GM21360 (cell line): ENCODE measurements at regions not wholly inside any gene's neighbourhood (a gene's known extent, or its start where the extent isn't known, plus 50 kb on each side); places are given as distances from the start of the nearest gene placed in this dataset.

Source experiments
- ATAC-seq: cut with Tn5 transposase; IDR thresholded peaks from one replicate; pipeline ENCODE4 v1.9.1; 2021; ENCODE audit warnings: mild to moderate bottlenecking, moderate library complexity; ENCODE audit not compliant: unreplicated experiment

DNA sequence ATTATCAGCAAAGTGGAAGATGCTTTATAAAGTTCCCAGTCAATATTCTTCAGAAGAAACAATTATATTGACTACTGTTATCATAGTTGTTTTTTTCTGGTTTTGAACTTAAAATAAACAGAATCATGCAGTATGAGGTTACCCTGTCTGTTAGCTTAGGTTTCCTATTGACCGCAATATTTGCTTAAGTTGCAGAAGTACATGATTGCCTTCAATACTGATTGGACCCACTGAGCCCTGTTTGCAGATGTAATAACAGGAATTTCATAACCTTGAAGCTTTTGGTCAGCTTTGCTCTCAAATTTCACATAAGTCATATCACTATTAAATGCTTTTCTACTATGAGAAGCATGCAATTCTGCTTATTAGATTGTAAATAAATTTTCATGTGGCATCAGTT lies 229.1 kb upstream of the FSTL5 start:
- ATAC-seq, result no peak

DNA sequence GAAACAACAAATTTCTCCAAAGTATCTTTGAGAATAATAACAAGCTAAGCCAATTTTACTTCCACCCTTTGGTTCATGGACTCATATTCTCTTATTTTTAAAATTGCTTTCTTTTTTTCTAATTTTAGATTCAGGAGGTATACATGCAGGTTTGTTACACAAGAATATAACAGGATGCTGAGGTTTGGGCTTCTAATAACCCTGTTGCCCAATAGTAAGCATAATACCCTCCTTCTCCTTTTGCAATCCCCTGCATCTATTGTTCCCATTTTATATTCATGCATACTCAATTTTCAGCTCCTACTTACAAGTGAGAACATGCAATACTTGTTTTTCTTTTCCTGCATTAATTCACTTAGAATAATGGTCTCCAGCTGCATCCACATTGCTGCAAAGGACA lies 202.3 kb upstream of the FSTL5 start:
- no peak for ATAC-seq

DNA sequence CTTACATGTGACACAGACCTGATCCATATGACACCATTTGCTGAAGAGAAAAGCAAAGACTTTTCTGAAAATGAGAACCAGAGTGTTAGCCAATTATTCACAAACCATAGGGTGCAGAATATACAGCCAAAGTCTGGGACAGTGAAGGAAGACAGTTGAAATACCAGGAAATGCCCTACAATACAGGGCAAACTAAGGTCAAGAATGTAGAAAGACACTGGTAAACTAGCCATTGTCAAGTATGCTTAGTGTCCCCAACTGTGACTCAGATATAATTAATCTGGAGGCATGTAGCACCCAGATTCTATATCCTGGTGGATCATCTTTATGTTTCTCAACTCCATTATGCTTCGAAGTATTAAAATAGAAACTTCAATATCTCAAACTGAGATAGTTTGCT lies 200.9 kb upstream of the FSTL5 start:
- ATAC-seq, result no peak

DNA sequence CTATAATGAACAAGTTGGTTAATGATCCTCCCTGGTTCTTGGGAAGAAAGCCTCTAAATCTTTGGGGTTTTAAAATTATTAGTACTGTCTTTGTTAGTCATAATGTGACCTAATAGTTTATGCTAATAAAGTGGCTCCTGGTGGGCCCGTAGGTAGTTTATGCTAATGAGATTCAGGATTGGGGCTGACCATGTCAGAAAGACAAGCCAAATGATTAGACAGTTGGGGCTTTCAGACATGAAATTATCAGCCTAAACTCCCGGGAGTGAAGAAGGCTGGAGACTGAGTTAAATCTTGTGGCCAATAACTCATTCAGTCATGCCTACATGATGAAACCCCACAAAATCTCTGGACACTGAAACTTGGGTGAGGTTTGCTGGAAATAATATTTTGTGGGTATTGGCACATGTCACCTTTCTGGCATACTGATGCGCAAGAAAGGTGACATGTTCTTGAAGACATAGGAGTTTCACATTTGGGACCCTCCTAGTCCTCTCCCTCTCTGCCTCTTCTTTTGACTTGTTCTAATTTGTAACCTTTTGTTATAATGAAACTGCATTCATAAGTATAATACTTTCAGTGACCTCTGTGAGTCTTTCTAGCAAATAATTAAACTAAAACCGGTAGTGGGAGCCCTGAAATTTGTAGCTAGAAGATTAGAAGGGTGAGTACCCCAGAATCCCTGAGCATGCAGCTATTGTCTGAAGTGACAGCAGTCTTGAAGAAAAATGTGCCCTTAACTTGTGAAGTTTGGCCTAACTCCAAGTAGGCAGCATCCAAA lies 196.8 kb upstream of the FSTL5 start:
- ATAC-seq, result no peak

DNA sequence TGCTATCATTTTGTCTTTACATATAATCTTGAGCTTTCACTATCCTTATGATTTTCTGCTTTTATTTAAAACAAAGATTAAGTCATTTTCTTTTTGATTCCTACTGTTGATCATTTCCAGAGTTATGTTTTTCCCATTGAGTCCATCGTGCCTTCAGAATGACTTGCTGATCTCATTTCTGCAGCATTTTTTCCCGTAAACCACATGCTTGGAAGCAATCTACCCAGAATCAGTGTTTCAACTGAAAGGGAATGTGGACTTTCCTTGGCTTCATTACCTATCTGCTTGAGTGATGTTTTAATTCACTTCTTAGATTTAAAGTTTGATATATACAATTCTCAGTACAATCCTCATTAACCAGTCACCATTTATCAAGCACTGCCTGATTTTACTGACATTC lies 192.4 kb upstream of the FSTL5 start:
- no peak for ATAC-seq

DNA sequence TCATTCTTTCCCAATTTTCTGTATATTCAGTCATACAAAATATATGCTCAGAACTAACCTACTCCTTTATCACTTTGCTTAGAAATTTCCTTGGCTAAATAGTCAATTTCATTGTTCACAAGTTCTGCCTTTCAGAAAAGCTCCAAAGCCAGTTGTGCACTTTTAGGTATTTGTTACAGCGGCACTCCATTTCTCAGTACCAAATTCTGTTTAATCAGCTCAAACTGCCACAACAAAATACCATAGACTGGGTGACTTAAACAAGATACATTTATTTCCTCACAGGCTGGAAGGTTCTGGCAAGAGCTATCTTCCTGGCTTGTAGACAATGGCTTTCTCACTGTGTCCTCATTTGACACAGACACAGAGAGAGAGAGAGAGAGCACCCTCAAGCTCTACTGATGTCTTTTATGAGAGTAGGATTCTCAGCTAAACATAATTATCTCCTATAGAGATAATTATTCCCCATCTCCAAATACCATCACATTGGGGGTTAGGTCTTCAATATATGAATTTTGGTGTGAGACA lies 188.8 kb upstream of the FSTL5 start:
- ATAC-seq, result no peak

DNA sequence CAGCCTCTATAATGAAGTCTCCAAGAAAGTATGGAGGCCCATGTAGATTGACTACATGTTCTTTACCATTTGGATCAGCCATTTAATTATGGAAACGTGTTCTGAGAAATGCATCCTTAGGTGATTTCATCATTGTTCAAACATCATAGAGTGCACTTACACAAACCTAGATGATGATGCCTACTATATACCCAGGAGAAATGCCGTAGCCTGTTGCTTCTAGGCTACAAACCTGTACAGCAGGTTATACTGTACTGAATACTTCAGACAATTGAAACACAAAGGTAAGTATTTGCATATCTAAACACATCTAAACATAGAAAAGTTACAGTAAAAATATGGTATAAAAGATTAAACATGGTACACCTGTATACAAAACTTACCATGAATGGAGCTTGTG lies 186.5 kb upstream of the FSTL5 start:
- no peak for ATAC-seq

DNA sequence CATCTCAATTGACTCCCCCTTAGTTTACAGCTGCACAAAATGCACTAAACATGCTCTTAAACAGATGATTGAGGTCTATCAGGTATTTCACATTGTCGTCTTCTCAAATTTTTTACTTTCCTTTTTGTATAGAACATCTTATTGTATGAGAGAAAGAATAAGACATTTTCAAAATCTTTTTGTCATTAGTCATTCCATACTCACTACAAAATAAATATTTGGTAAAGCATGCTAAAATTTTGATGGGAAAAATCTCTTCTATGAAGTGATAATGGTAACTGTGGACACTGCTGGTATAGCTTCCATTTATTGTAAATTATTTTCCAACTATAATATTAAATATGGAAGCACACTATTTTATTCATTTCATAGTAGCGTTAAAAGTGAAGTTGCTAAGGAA lies 185.6 kb upstream of the FSTL5 start:
- no peak for ATAC-seq

DNA sequence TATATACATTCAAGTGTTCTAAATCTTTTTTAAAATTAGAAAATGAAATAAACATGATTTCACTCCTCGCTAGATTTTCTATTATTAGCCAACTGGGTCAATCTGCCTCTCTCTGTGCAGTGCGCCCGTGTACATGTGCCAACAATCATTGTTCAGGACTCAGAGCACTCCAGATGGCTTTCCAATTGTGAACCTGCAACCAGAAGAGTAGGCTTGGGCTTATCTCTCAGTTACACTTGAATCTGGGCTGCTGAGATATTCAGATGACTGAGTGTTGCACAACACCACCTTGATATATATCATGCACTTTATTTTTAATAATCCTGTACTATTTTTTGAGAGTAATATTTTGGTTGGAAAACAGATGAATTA lies 184.0 kb upstream of the FSTL5 start:
- ATAC-seq, result no peak

DNA sequence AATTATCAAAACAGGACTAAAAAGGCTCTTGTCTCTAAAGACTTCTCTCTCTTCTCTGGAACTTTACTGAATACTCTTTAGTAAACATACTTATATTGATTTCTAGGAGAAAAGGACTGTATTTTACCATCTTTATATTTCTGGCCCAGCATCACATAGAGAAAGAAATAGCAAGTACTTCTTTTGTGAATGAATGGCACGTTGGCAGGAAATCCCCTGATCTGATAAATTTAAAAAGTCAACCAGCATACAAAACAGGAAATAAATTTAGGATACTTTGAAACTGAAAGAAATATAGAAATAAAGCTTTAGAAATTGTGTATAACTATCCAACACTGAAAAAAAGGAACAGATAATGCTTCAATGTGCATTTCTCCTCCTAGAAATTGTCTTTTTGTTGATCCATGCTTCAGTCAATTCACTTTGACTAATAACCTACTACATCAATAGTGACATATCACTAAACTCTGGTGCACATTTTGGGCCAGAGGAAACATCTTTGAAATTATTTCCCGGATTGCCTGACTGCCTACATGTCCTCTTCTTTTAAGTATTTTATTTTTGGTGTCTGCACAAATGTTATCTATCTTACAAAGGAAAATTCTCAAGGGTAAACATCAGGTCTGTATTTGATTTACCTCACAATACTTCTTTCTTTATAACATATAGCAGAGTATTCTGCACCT lies 183.5 kb upstream of the FSTL5 start:
- no peak for ATAC-seq

DNA sequence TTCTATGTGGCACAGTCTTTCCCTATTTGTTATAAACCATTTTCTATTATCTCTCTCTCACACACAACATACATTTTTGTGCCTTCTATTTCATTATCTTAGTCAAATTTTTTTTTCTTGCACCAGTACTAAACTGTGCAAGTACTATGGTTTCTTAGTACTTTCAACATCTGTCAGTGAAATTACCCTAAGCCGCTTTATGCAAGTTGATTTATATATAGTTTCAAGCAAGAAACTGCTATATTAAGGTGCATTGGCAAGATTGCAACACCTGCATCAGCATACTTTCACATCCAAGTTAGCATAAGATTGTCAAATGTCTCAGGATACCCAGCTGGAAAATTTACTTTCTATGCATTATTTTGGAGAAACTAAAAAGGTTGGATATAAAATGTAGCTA lies 180.2 kb upstream of the FSTL5 start:
- ATAC-seq, result no peak

DNA sequence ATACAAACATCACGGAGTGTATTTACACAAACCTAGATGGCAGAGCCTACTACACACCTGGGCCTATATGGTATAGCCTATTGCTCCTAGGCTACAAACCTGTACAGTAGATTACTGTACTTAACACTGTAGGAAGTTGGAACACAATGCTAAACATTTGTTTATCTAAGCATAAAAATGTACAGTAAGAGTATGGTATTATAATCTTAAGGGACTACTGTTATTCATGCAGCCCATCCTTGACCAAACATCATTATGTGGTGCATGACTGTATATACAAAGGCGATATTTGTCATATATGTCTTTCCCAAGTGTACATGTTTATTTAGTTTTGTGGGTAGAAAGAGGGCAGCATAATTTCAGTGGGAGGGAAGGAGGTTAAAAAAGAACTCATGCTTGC lies 177.7 kb upstream of the FSTL5 start:
- no peak for ATAC-seq

DNA sequence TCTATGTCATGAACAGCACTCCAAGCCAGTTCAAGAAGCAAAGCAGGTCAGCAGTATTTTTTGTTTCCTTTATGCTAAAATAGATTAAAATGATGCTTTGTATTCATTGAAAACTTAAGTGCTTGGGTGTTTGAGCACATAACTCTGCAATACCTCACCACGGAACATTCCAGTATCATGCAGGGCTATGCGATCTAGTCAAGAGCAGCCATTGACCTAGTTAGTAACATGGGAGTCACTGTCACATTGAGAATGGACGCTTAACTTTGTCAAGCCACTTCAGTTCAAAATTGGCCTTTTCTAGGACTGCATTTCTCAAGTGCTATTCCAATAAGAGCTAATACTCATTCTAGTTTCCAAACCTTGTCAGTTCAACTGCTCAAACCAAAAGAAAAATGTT lies 160.1 kb upstream of the FSTL5 start:
- no peak for ATAC-seq

DNA sequence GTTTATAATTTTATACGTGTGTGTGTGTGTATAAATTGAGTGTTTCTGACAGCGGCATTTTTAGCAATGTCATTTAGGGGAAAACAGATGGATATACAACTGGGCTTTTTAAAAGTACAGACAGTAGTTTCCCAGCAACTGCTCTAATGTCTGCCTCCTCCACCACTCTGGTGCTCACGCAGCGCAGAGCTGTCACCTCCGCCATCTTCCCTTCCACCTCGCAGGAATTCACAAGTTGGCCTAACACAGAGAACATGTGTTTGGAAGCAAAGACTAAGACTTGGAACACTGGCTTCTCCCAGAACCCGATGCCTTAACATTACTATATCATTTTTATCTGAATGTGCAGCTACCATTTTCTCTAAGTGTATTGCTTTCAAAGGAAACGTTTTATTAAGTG lies 158.3 kb upstream of the FSTL5 start:
- no peak for ATAC-seq

DNA sequence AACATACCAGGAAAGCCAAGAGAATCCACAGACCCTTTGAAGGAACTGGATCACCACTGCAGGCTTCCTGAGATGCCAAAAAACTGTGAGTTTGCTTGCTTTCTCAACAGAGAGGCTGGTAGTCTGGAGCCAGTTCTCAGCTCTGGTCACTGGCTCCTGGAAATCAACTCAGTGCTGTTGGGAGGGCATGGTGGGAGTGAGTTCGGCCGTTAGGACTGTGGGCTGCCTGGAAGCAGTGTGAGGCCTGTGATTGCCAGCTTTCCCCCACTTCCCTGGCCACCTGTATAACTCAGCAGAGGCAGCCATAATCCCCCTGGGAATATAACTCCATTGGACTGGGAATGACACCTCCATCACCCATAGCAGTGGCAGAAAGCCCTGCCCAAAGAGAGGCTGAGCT lies 122.0 kb upstream of the FSTL5 start:
- no peak for ATAC-seq

DNA sequence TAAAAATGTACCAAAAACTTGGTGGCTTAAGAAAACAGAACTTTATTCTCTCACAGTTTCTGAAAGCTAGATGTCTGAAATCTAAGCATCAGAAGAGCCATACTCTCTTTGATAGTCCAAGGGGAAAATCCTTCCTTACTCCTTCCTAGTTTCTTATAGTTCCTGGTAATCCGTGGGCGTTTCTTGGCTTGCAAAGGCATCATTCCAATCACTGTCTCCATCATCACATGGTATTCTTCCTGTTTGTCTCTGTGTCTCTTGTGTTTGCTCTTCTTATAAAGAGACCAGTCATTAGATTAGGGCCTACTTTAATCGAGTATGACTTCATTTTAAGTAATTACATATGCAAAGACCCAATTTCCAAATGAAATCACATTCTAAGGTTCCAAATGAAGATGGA lies 118.9 kb upstream of the FSTL5 start:
- no peak for ATAC-seq

DNA sequence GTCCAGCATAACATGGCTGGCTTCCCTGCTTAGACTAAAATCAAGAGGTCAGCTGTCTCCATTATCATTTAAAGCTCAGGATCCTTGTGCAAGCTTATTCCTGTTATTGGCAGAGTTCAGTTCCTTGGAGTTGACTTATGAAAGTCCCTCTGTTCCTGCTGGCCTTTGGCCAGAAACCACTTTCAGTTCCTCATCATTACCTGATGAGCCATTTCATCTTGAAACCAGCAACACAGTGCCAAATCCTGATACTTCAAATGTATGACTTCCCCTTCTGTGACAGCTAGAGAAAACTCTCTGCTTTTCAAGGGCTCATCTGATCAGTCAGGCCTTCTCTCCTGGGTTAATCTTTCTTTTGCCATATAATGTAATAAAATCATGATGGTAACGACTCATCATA lies 110.6 kb upstream of the FSTL5 start:
- ATAC-seq, result peak; percentile 90

DNA sequence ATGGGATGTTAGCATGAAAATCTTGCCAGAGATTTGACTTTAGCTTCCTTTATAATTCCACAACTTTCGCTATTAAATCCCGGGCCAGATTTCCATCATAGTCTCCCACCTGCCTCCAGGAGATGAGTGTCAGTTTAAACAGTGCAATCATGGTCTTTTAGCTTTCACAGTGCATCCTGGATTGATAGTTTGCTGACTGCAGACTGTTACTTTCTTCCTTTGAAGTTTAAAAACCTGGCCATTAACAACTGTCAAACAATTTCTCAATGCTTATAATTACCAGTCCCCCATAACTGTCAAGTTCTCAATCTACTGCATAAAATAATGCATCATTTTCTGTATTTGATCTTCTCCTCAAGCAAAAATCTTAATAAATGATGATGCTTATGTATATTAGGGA lies 108.4 kb upstream of the FSTL5 start:
- no peak for ATAC-seq

DNA sequence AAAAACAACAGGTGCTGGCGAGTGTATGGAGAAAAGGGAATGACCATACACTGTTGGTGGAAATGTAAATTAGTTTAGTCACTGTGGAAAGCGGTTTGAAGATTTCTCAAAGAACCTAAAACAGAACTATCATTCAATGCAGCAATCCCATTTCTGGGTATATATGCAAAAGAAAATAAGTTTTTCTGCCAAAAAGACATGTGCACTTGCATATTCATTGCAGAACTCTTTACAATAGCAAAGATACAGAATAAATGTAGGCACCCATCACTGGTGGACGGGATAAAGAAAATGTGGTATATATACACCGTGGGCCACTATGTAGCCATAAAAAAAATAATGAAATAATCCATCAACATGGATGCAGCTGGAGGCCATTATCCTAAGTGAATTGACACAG lies 105.1 kb upstream of the FSTL5 start:
- no peak for ATAC-seq

DNA sequence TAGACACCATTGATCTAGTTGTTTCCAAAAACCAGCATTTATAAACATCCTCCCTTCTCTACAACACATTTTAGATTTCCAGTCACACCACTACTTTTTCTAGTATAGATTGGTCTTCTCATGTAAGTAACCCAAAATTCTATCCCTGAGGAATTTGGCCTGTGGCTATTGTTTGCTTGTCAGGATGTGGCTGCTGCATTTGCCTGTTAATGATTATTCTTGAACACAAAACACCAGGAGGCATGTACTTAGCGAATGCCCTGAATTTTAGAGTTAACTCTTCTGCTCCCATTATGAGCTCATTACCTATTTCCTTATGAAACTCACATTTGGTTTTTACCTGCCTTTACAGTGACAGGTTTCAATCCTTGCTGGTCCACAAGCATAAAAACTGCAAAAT lies 102.0 kb upstream of the FSTL5 start:
- no peak for ATAC-seq

DNA sequence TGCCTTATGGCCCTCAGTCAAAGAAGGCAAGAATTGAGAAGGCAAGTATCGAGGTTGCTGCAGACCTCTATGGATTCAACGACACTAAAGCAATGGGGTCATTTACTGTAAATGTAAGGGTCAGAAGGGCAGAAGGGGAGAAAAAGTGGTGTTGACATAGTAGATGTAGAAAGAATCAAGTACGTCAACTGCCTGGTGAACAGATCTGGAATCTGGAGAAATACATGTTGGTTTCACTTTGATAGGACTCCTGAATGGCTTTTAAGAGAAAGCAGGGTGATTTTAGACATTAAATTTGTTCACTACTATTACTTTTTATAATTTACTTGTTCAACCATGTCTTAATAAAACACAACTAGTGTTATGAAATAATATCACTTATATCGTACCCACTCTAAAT lies 81.3 kb upstream of the FSTL5 start:
- ATAC-seq, result no peak

DNA sequence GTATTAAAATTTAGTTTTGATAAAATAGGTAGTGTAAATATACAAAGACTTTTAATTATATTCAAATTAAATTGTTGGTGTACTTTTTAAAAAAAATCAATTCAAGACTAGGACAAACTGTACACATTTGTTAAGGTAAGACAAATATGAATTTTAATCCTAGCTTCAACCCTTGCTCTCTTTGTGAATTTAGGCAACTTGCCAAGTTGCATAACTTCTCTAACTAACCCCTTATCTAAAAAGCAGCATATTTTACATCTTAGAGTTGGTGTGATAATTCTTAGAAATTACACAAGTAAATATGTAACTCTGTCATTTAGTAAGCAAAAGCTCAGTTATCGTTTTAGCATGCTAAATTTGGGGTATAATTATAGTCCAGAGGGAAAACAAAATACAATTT lies 78.1 kb upstream of the FSTL5 start:
- ATAC-seq, result no peak
